ENCODE measurements at regions not wholly inside any gene's neighbourhood (a gene's known extent, or its start where the extent isn't known, plus 50 kb on each side); places are given as distances from the start of the nearest gene placed in this dataset.

DNA sequence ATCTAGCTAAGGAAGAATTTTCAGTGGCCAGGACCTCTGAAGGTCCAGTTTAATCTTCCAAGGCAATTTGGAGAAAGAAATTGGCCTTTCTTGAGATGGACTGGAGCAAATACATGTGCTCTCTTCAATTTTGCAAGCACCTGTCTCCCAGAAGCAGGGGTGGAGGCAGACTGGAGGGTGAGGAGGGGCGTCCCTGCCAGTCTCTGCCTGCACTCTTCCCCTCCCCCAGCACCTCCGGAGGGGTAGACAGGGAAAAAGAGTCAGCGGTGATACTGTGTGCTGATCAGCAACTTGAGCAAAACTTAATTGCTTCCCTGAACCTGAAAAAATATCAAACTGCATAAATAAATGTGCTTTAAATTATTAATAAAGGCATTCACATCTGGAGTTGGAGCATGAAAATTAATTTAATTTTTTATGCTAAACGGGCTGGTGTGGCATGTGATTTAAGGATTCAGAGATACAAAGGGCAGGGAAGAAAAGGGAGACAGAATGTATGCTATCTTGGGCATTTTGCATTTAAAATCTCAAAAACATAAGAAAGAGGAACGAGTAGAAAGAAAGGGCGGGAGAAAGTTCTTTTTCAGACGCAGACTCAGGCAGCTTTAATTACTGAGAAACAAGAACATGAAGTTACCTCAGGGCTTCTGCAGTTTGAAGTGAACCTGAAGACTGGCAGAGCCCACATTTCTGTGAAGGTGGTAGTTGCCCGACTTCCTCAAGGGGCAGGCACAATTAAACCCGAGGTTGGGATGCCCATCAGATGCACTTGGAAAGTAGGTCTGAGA lies 319.7 kb downstream of the UACA start:
- TF ChIP-seq NFXL1 (IDR thresholded peaks at IDR 0.05; ENCODE audit: borderline replicate concordance) (no peak), POLR2AphosphoS5 (IDR thresholded peaks at IDR 0.05; ENCODE audit: low read length) (no peak), RCOR1 (conservative IDR thresholded peaks at IDR 0.05; ENCODE audit: low read depth, low read length) (no peak), EZH2 (IDR thresholded peaks at IDR 0.05; ENCODE audit: borderline replicate concordance, control insufficient read depth, low read depth, low read length) (no peak), CTCF (IDR thresholded peaks at IDR 0.05 in 2 of 3, conservative IDR thresholded peaks at IDR 0.05 in 1 of 3; ENCODE audit: control insufficient read depth in 2 of 3, extremely low read depth in 1 of 3, insufficient read depth in 1 of 3, low read depth in 3 of 3, low read length in 3 of 3) (no peak), SIX5 (IDR thresholded peaks at IDR 0.05; ENCODE audit: low read depth, low read length, severe bottlenecking) (no peak)
- TF ChIP-seq, protein P1, sequence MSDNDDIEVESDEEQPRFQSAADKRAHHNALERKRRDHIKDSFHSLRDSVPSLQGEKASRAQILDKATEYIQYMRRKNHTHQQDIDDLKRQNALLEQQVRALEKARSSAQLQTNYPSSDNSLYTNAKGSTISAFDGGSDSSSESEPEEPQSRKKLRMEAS (IDR thresholded peaks at IDR 0.05; ENCODE audit: low read depth, low read length), result no peak
